ENCODE measurements at regions not wholly inside any gene's neighbourhood (a gene's known extent, or its start where the extent isn't known, plus 50 kb on each side); places are given as distances from the start of the nearest gene placed in this dataset.

DNA sequence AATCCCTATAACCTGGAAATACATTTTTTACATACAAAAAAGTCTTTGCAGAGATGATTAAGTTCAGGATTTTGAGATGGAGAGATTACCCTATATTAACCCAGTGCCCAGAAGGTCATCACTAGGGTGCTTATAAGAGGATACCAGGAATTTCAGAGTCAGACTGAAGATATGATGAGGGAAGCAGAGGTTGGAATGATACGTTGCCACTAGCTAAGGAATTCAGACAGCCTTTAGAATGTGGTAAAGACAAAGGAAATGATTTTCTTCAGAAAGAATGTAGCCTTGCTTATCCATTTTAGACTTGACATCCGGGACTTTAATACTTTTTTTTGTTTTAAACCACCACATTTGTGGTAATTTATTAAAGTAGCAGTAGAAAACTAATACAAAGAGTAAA lies 2176.8 kb upstream of the C9orf72 start:
- TF ChIP-seq ZNF543 (CRISPR knock-in tag; IDR thresholded peaks at IDR 0.05) (no peak), KLF13 (CRISPR knock-in tag; IDR thresholded peaks at IDR 0.05) (no peak), ZMYM3 (CRISPR knock-in tag; IDR thresholded peaks at IDR 0.05) (no peak), KDM5A (IDR thresholded peaks at IDR 0.05; ENCODE audit: borderline replicate concordance, low read length) (no peak)
